GM19240 (cell line): ENCODE measurements at regions not wholly inside any gene's neighbourhood (a gene's known extent, or its start where the extent isn't known, plus 50 kb on each side); places are given as distances from the start of the nearest gene placed in this dataset.

Experiments
- DNase-seq: peaks from one replicate; pipeline ENCODE4 v3.0.0; 2011; ENCODE audit warnings: low spot score; ENCODE audit not compliant: insufficient read length

- peak; percentile 92 for DNase-seq
Observed at GRCh38 chr9:6703898-6704639, 53.7 kb upstream of the KDM4C start.

- no peak for DNase-seq
Observed at GRCh38 chr9:6702707-6703106, 55.1 kb upstream of the KDM4C start.

GRCh38 chr9:6696178-6696577 lies 50.6 kb upstream of the GLDC start:
- no peak for DNase-seq

- DNase-seq: no peak
Observed at GRCh38 chr9:6695121-6695814, 49.7 kb upstream of the GLDC start.
